ENCODE measurements at regions not wholly inside any gene's neighbourhood (a gene's known extent, or its start where the extent isn't known, plus 50 kb on each side); places are given as distances from the start of the nearest gene placed in this dataset.

DNA sequence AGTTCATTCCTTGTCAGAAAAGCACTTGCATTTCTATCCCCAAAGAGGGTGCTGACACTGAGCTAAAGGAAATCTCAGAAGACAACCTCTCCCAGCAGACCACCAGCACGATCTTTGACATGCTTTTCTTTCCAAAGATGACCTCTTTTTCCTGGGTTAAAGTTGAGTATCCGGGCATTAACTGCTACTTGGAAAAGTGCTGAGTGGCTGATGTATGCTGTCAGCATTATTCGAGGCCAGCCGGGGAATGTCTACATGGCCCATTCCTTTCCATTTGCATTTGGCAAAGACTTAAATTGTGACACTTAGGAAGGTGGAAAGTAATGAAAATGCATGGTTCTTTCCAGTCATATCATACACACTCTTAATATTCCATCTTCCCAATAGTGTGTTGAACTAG, 90.6 kb upstream of the SKAP2 start:
- TF ChIP-seq JUND (IDR thresholded peaks at IDR 0.05; ENCODE audit: low read length) (no peak), CTBP2 (IDR thresholded peaks at IDR 0.05; ENCODE audit: borderline replicate concordance, insufficient read depth, insufficient read length, low read length) (no peak), YY1 (IDR thresholded peaks at IDR 0.05; ENCODE audit: low read depth, low read length) (no peak), EZH2 (IDR thresholded peaks at IDR 0.05; ENCODE audit: low read depth, low read length, severe bottlenecking) (no peak), POLR2A (IDR thresholded peaks at IDR 0.05; ENCODE audit: control extremely low read depth in 1 of 2, low read depth in 2 of 2, low read length in 2 of 2) (no peak), NRF1 (IDR thresholded peaks at IDR 0.05; ENCODE audit: low read depth, low read length) (no peak), POLR2AphosphoS5 (IDR thresholded peaks at IDR 0.05; ENCODE audit: low read depth, low read length) (no peak), TAF1 (IDR thresholded peaks at IDR 0.05; ENCODE audit: low read depth, low read length) (no peak), GABPA (IDR thresholded peaks at IDR 0.05; ENCODE audit: borderline replicate concordance, insufficient read depth, low read length) (no peak), ZNF274 (IDR thresholded peaks at IDR 0.05; ENCODE audit: borderline replicate concordance, extremely low read depth, low read length) (no peak), EP300 (IDR thresholded peaks at IDR 0.05; ENCODE audit: borderline replicate concordance in 1 of 2, low read depth in 2 of 2, low read length in 2 of 2) (no peak)
- TF ChIP-seq, protein P1, sequence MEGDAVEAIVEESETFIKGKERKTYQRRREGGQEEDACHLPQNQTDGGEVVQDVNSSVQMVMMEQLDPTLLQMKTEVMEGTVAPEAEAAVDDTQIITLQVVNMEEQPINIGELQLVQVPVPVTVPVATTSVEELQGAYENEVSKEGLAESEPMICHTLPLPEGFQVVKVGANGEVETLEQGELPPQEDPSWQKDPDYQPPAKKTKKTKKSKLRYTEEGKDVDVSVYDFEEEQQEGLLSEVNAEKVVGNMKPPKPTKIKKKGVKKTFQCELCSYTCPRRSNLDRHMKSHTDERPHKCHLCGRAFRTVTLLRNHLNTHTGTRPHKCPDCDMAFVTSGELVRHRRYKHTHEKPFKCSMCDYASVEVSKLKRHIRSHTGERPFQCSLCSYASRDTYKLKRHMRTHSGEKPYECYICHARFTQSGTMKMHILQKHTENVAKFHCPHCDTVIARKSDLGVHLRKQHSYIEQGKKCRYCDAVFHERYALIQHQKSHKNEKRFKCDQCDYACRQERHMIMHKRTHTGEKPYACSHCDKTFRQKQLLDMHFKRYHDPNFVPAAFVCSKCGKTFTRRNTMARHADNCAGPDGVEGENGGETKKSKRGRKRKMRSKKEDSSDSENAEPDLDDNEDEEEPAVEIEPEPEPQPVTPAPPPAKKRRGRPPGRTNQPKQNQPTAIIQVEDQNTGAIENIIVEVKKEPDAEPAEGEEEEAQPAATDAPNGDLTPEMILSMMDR (IDR thresholded peaks at IDR 0.05; ENCODE audit: control extremely low read depth in 1 of 3, insufficient read depth in 1 of 3, low read depth in 1 of 3, low read length in 3 of 3) = no peak
- TF ChIP-seq, protein P2, sequence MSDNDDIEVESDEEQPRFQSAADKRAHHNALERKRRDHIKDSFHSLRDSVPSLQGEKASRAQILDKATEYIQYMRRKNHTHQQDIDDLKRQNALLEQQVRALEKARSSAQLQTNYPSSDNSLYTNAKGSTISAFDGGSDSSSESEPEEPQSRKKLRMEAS (IDR thresholded peaks at IDR 0.05) = no peak
